Psoas muscle (tissue), 7 donors: ENCODE measurements at regions not wholly inside any gene's neighbourhood (a gene's known extent, or its start where the extent isn't known, plus 50 kb on each side); places are given as distances from the start of the nearest gene placed in this dataset.

Experiments
- ATAC-seq, 4 donors: fragments of 200-7000 bp; cut with Tn5 transposase; one replicate each; pipeline ENCODE4 v1.9.1; 2020; ENCODE audit warnings: moderate library complexity in 3 of 4, mild to moderate bottlenecking in 2 of 4
- DNase-seq, 2 donors: peaks; one replicate each; pipeline ENCODE4 v3.0.0-alpha.2; 2020
- H3K27ac ChIP-seq: fragments of 200-600 bp; one replicate; pipeline ENCODE4 v1.8.0; 2022
- H3K27me3 ChIP-seq, 3 donors: fragments of 200-600 bp in 1 of 3; one replicate each; pipeline versions ENCODE4 v1.6.1 to v1.8.0; 2013 to 2022; ENCODE audit warnings: low read length in 2 of 3, mild to moderate bottlenecking in 2 of 3, moderate library complexity in 1 of 3; ENCODE audit not compliant: insufficient read depth in 3 of 3
- H3K36me3 ChIP-seq, 2 donors: fragments of 200-600 bp in 1 of 2; one replicate each; pipeline versions ENCODE4 v1.6.1 to v1.8.0; 2013 to 2022; ENCODE audit warnings: low read depth in 1 of 2, mild to moderate bottlenecking in 1 of 2, moderate library complexity in 1 of 2; ENCODE audit not compliant: insufficient read depth in 1 of 2
- H3K4me1 ChIP-seq: fragments of 200-600 bp; one replicate; pipeline ENCODE4 v1.8.0; 2022
- H3K4me3 ChIP-seq: fragments of 200-600 bp; one replicate; pipeline ENCODE4 v1.8.0; 2022; ENCODE audit warnings: mild to moderate bottlenecking
- H3K9me3 ChIP-seq: fragments of 200-600 bp; one replicate; pipeline ENCODE4 v1.8.0; 2022
- CTCF ChIP-seq: fragments of 200-600 bp; IDR thresholded peaks from one replicate; pipeline ENCODE4 v1.8.0; 2022; ENCODE audit warnings: antibody characterized with exemption
- WGBS, 3 donors: extraction: QIAGEN DNeasy Blood & Tissue Kit; methylation state at CpG; one replicate each; pipeline versions ENCODE4 v1.1.6 to v1.1.7; 2013; 5-methylcytosine and 5-hydroxymethylcytosine counted together
- intact Hi-C, 2 donors: fragments of 100-400 bp; cut with DNase I; formaldehyde crosslinking; loops; one replicate each; pipeline versions ENCODE4 v1.11.0 to v1.14.2; 2022
- donor health status: healthy with polysubstance abuse.
- donor health status: DM: no; HTN: no; CAD: no; lungs with moderate emphysema.
- donor health status: Bipolar disorder and iron deficiency.
- donor health status: healthy.
- donor health status: DM: yes; HTN: yes; CAD: no.
- donor health status: DM: no; HTN: no; CAD: no.
- donor health status: DM: yes; HTN: yes; CAD: no.

- Histone ChIP-seq H3K27ac (no peak overlapping the region), H3K4me1 (no peaks in the 10 kb centered on the region), H3K4me3 (no peak overlapping the region), H3K36me3 (no peaks in the 10 kb centered on the region), H3K9me3 (no peaks in the 10 kb centered on the region), H3K27me3 (peaks cover 0 to 26% (median 15%) of the 10 kb centered on the region in 3 donors)
- intact Hi-C loops = no loop called here
- DNase-seq = no peak
- no peak for ATAC-seq
- no peak for TF ChIP-seq CTCF
- 59 to 66% (median 59%) methylated on average over 4 of the region's 4 CpGs for WGBS, 3 donors
These were observed 113.0 kb downstream of the RBFOX3 start for GRCh38 chr17:79497777-79498348.

GRCh38 chr17:79496422-79497005, 114.3 kb downstream of the RBFOX3 start:
- TF ChIP-seq CTCF = no peak
- WGBS, 3 donors = 67 to 69% (median 68%) methylated on average over 13 of the region's 13 CpGs

DNA sequence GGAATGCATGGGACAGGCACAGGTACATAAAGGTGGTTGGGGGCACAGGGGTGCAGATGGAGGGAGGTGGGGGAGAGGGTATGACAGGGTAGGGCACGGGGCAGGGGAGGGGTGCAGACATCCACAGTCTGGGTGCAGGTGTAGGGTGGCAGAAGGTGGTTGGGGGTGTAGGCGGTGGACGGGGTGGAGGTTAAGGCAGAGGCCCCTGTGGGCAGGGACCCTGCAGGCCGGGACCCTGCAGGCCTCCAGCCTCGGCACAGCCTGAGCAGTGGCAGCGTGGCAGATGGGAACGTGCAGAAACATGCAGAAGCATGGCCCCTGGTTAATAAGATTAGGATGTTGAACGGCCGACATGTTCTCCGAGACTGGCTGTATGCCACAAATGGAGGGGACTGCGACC, 115.2 kb downstream of the RBFOX3 start:
- peaks cover 0 to 15% (median 7%) of the 10 kb centered on the region in 3 donors for H3K27me3 ChIP-seq
- no peaks in the 10 kb centered on the region for H3K9me3 ChIP-seq
- H3K4me1 ChIP-seq = no peaks in the 10 kb centered on the region
- WGBS, 3 donors = 55 to 63% (median 57%) methylated on average over 11 of the region's 11 CpGs
- no peak for TF ChIP-seq CTCF
- no peak for DNase-seq
- H3K27ac ChIP-seq = no peak overlapping the region
- H3K36me3 ChIP-seq = no peaks in the 10 kb centered on the region
- no peak overlapping the region for H3K4me3 ChIP-seq
- intact Hi-C loops = no loop called here
- no peak for ATAC-seq

More at GRCh38 chr17:79496422-79497005, 114.3 kb downstream of the RBFOX3 start:
- Histone ChIP-seq H3K27me3 (peaks cover 0 to 23% (median 11%) of the 10 kb centered on the region in 3 donors), H3K9me3 (no peaks in the 10 kb centered on the region), H3K36me3 (no peaks in the 10 kb centered on the region), H3K27ac (no peak overlapping the region), H3K4me3 (no peak overlapping the region), H3K4me1 (no peaks in the 10 kb centered on the region)
- ATAC-seq (no peak), DNase-seq (no peak)
- intact Hi-C loops = no loop called here

DNA sequence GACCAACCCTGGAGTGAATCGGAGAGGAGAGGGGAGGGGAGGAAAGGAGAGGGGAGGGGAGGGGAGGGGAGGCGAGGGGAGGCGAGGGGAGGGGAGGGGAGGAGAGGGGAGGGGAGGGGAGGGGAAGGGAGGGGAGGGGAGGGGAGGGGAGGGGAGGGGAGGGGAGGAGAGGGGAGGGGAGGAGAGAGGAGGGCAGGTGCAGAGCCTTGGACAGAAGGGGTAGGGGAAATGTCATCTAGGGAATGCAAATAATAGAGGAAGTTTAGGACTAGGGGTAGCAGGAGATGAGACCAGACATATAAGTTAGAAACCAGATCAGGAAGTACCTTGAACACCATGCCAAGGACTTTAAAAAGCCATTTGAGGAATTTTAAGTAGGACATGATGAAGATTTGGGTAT, 119.8 kb downstream of the RBFOX3 start:
- Histone ChIP-seq H3K4me1 (no peaks in the 10 kb centered on the region), H3K36me3 (no peaks in the 10 kb centered on the region), H3K4me3 (no peak overlapping the region), H3K27me3 (peaks cover 0 to 34% (median 5%) of the 10 kb centered on the region in 3 donors), H3K27ac (no peak overlapping the region), H3K9me3 (no peaks in the 10 kb centered on the region)
- no peak for TF ChIP-seq CTCF
- intact Hi-C loops = no loop called here
- ATAC-seq = no peak
- 83% methylated on average over 1 of the region's 3 CpGs; no CpG with 5 or more reads in 2 of the 3 donors for WGBS, 3 donors
- no peak for DNase-seq

GRCh38 chr17:79490530-79490929, 120.3 kb downstream of the RBFOX3 start:
- ATAC-seq = no peak
- H3K4me3 ChIP-seq = no peak overlapping the region
- 32 to 36% (median 36%) methylated on average over 1 of the region's 1 CpG for WGBS, 3 donors
- DNase-seq = no peak
- H3K36me3 ChIP-seq = no peaks in the 10 kb centered on the region
- no peak overlapping the region for H3K27ac ChIP-seq
- no peaks in the 10 kb centered on the region for H3K9me3 ChIP-seq
- H3K4me1 ChIP-seq = no peaks in the 10 kb centered on the region
- no peak for TF ChIP-seq CTCF
- intact Hi-C loops = no loop called here
- H3K27me3 ChIP-seq = peaks cover 0 to 39% (median 5%) of the 10 kb centered on the region in 3 donors
